Pulmonary artery endothelial cell (primary cell): ENCODE measurements at regions not wholly inside any gene's neighbourhood (a gene's known extent, or its start where the extent isn't known, plus 50 kb on each side); places are given as distances from the start of the nearest gene placed in this dataset.
"Not testable (repeated sequence)": the region's sequence is repeated elsewhere in the genome, so short reads cannot be mapped to it uniquely, and the experiment has no call there.

Experiments used
- DNase-seq: peaks from one replicate; pipeline ENCODE4 v3.0.0-alpha.2; 2011; ENCODE audit warnings: low read depth, low spot score

DNA sequence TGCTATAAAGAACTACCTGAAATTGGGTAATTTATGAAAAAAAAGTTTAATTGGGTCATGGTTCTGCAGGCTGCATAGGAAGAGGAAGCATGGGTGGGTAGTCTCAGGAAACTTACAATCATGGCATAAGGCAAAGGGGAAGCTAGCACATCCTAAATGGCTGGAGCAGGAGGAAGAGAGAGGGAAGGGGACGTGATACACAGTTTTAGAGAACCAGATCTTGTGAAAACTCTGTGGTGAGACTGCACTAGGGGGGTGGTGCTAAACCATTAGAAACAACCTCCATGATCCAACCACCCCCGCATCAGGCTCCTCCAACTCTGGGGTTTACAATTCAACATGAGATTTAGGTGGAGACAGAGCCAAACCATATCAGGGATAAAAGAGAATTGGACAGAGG lies 624.2 kb downstream of the PRR16 start:
- no peak for DNase-seq

DNA sequence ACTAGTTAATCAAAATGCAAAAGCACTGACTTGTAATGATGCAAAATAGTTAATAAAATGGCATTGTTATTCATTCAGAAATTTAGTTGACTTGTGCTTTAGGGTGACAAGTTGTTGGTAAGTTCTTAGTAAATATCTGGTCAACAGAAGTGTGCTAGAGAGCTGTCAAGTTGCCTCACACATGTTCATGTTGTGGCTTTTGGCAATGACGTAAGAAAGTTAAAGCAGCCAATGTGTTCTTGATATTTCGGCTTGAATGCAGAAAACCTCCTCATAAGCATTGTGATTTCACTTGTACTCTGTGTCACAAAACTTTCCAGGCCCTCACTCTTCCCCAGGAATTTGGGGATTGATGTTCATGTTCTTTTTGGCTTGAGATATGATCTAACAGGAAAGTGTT lies 626.7 kb downstream of the PRR16 start:
- DNase-seq: no peak

DNA sequence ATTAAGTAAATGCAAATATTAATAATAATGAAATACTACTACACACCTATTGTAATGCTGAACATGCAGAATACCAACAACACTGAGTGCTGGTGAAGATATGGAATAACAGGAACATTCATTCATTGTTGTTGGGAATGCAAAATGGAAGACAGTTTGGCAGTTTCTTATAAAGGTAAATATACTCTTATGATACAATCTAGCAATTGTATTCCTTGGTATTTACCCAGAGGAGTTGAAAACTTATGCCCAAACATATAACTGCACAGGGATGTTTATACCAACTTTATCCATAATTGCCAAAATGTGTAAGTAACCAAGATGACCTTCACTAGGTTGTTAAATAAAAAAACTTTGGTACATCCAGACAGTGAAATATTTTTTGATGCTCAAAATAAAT lies 636.8 kb downstream of the PRR16 start:
- DNase-seq: no peak

DNA sequence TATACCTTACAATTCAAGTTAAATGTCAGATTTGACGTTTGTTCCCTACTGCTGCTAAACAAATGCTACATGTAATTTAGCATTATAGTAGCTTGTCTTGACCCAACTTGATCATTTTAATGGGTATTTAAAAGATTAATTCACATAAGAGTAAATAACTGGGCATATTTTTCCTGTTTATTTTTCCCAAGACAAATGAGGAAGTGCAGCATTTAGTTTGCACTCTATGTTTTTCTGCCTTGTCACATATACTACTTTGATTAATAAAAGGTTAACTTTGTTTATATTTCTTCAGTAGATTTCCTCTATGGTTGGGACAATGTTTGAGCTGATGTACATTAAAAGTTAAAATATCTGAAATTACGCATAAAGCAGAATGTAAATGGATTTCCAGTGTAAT lies 641.8 kb downstream of the PRR16 start:
- no peak for DNase-seq

DNA sequence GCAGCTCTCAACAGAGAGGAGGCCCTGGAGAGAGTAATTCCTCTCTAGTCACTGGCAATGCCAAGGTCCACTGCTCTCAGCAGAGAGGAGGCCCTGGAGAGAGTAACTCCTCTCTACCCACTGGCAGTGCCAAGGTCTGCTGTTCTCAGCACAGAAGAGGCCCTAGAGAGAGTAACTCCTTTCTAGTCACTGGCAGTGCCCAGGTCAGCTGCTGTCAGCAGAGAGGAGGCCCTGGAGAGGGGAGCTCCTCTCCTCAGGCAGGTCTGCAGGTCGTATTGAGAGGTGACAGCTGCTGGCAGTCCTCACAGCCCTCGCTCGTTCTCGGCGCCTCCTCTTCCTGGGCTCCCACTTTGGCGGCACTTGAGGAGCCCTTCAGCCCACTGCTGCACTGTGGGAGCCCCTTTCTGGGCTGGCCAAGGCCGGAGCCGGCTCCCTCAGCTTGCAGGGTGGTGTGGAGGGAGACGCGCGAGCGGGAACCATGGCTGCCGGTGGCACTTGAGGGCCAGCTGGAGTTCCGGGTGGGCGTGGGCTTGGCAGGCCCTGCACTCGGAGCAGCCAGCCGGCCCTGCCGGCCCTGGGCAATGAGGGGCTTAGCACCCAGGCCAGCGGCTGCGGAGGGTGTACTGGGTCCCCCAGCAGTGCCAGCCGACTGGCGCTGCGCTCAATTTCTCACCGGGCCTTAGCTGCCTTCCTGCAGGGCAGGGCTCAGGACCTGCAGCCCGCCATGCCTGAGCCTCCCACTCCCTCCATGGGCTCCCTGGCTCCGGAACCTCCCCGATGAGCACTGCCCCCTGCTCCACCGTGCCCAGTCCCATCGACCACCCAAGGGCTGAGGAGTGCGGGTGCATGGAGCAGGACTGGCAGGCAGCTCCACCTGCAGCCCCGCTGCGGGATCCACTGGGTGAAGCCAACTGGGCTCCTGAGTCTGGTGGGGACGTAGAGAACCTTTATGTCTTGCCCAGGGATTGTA lies 642.9 kb downstream of the PRR16 start:
- not testable (repeated sequence) for DNase-seq

DNA sequence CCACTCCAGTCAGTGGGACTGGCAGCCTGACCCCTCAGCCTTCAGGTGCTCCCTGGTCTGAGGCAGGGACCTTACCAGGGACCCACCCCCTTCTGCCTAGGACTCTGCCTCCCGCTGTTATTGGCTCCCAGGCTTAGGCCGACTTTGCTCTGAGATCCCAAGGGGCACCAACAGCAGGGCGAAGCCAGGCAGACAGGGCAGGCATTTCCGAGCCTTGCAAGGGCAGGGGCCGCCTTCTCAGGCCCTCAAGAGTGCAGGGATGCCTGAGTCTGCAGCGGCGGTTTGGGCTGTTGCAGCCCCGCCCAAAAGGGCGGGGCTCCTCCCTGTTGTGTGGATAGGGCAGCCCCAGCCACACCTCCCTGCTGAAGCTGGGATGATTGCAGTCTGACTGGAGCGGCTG lies 644.6 kb downstream of the PRR16 start:
- no peak for DNase-seq

DNA sequence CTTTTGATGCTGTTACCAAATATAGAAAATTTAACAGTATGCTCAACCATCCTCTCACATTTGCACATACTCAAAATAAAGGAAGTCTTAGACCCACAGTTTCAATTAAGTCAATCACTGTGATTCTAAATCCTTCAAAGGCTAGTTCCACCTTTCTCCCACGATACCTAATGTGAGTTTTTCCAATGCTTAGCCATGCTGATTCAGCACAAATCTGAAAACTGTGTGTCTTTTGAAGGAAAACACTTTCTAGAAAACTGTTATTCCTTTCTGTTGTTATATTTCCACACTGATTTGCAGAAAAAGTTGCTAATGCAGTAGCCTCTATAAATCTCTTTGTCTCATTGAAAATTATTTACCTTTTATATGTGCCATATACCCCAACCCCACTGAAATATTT lies 645.7 kb downstream of the PRR16 start:
- DNase-seq: no peak

DNA sequence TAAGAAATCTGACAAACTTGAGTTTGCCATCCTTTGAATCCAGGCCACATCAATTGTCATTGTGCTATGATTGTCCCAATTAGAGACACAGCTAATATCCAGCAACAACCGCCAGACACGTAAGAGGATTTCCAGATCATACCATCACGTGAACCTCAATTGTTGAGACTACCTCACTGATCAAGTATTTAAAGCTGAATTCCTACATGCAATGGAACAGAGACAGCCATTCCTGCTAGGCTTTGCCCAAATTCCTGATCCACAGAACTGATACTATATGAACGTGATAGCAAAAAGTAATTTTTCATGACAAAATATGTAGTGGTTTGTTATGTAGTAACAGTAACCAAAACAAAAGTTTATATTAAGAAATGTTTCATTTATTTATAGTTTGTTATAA lies 657.7 kb downstream of the PRR16 start:
- DNase-seq: no peak

DNA sequence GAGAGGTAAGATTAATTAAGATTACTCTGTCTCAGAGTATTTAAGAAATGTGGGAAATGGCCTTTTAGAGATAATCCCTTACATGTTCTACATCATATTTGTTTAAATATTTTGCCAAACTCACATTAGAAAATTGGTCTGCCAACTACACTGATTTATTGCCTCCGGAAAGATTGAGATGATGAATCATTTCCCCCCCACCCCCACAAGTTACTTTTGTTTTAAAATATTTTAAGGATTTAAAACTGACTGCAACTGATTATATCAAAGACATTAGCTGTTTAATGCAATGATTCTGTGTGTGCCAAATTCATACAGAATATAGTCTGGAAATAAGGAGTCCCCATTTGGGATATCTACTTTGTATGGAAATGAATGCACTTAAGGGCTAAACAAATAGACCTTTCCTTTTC lies 674.4 kb downstream of the PRR16 start:
- peak; percentile 2 for DNase-seq

DNA sequence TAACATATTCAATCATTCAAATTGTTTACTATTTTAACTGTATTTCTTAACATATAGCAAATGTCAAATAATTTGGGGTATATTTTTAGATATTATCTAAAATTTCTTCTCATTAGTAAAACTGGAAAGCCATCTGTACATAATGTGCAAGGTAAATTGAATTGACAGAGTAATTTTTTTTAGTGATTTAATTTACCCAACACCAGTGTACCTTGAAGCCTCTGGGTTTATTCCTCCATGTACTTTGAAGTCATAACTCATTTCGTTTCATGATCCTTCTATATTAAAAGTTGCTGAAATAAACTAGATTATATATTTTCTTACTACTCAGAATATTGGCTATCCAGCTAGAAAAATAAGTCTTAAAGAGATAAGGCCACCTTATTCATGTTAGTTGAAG lies 674.9 kb downstream of the PRR16 start:
- DNase-seq: no peak

DNA sequence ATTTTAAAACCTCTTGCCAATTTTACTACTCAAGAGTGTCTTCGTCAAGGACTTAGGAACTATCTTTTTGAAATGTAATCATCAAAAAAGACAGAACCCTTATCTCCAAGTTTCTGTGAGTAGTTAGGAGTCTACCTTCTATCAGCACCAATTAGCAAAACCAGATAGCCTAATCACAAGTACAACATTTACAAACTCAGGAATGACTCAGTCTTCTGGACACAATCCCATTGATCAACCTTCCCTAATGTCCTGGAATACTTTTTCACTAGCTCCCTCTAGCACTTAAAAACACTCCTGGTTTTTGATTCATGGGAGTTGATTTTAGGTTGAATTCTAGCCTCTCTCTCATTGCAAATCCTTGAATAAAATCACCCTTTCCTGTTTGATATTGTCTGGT lies 680.7 kb downstream of the PRR16 start:
- no peak for DNase-seq

DNA sequence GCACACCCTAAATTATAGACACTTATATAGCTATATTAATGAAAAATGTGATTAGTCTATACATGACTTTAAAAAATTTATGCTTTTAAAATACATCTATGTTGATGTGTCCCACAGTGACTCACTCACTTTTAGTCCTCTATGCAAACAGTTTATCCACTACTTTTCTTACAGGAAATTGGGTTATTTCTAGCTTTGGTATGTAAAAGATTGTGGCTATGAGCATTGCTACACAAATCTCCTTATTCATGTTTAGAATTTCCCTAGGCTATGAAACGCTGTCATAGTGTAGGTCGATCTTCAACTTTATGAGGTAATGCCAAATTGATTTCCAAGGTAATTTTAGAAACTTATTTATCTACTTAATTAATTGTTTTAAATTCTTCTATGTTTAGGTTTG lies 687.4 kb downstream of the PRR16 start:
- no peak for DNase-seq

DNA sequence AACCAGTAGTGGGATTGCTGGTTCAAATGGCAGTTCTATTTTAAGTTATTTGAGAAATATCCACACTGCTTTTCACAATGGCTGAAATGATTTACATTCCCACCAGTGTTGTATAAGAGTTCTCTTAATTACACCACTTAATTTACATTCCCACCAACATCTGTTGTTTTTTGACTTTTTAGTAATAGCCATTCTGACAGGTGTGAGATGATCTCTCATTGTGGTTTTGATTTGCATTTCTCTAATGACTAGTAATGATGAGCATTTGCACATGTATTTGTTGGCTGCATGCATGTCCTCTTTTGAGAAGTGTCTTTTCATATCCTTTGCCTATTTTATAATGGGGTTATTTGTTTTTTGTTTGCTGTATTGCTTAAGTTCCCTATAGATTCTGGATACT lies 688.3 kb downstream of the PRR16 start:
- DNase-seq: no peak

DNA sequence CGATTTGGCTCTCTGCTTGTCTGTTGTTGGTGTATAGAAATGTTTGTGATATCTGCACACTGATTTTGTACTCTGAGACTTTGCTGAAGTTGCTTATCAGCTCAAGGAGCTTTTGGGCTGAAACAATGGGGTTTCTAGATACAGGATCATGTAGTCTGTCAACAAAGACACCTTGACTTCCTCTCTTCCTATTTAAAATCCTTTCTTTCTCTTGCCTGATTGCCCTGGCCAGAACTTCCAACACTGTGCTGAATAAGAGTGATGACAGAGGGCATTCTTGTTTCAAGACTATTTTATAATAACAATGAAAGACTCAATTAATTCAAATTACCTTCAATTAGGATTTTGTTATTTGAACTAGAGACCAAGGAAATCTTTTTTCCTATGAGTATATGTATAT lies 692.5 kb downstream of the PRR16 start:
- no peak for DNase-seq

DNA sequence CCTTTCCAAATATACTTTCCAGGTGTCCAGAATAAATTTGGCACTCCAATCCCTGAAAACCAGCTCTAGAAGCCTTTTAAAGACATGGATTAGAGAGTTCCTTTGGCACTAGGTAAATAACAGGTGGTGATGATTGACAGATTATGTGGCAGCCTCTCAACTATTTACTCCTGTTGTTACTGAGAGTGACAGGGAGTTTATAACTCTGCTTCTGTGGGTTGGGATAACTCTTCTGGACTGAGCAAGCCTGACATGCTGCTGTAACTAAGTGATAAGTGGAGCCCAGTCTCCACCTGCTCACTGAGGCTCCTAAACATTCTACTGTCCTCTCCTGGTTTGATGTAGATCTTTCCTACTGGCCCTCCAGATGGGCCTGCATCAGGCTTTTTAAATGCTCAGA lies 693.2 kb upstream of the FTMT start:
- no peak for DNase-seq

DNA sequence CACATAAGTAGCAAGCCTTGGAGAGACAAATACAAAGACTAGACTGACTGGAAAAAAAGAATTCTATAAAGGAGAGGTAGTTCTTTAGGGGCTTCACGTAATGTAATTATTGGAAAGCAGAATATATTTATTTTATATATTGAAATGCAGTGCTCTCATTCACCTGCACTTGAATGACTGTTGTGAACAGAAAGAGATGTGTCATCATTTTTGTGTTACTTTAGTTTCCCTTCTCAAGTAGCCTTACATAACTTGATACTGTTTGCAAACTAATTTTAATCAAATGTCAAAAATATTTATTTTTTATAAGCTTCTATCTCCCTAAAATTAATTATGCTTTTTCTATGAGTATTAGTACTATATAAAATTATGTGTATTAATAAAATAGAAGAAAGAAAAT lies 691.1 kb upstream of the FTMT start:
- no peak for DNase-seq

DNA sequence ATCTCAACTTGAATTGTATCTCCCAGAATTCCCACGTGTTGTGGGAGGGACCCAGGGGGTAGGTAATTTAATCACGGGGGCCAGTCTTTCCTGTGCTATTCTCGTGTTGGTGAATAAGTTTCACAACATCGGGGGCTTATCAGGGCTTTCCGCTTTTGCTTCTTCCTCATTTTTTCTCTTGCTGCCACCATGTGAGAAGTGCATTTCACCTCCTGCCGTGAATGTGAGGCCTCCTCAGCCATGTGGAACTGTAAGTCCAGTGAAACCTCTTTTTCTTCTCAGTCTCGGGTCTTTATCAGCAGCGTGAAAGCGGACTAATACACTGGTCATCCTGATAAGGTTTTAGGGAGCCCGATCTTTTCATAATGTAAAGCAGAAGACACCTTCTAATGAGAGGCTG lies 687.0 kb upstream of the FTMT start:
- DNase-seq: no peak

DNA sequence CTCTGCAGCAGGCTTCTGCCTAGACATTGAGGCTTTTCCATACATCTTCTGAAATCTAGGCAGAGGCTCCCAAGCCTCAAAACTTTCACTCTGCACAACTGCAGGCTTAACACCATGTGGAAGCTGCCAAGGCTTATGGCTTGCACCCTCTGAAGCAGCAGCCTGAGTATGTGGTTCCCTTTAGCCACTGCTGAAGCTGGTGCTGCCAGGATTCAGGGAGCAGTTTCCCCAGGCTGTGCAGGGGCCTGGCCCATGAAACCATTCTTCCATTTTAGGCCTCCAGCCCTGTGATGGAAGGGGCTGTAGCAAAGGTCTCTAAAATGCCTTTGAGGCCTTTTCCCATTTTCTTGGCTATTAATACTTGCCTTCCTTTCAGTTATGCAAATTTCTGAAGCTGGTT lies 680.3 kb upstream of the FTMT start:
- DNase-seq: no peak

DNA sequence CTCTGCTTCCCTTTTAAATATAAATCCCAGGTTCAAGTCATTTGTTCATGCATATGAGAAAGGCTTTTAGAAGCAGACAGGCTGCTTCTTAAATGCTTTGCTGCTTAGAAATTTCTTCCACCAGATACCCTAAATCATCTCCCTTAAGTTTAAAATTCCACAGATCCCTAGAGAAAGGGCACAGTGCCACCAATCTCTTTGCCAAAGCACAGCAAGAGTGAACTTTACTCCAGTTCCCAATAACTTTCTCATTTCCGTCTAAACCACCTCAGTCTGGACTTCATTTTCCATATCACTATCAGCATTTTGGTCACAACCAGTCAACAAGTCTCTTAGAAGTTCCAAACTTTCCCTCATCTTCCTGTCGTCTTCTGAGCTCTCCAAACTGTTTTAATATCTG lies 679.8 kb upstream of the FTMT start:
- DNase-seq: no peak

DNA sequence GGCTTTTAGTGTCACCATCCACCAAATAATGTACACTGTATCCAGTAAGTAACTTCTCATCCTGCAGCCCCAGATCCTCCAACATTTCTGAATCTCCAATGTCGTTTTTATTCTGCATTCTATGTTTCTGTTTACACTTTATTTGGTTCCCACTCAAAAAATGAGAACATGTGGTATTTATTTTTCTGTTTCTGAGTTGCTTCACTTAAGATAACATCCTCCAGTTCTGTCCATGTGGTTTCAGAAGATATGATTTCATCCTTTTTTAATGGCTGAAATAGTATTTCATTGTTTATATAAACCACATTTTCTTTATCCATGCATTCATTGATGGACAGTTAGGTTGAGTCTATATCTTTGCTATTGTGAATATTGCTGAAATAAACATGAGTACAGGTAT lies 677.3 kb upstream of the FTMT start:
- no peak for DNase-seq

DNA sequence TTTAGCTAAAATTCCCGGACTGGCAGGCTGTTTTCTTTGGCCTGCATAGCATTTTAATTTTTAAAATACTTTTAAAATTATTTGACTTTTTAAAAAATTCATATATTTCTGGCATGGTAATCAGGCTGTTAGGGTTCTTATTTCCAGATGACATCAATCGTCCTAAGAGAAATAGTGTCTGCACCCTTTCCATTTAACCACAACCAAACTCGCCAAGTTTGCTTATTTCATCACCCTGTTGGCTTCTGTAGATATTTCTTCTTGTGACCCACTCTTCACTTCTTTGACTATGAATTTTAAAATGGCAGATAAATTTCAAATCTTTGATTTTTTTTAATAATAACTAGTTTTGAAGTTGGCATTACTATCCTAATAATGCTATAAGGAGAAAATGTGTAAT lies 675.7 kb upstream of the FTMT start:
- no peak for DNase-seq

DNA sequence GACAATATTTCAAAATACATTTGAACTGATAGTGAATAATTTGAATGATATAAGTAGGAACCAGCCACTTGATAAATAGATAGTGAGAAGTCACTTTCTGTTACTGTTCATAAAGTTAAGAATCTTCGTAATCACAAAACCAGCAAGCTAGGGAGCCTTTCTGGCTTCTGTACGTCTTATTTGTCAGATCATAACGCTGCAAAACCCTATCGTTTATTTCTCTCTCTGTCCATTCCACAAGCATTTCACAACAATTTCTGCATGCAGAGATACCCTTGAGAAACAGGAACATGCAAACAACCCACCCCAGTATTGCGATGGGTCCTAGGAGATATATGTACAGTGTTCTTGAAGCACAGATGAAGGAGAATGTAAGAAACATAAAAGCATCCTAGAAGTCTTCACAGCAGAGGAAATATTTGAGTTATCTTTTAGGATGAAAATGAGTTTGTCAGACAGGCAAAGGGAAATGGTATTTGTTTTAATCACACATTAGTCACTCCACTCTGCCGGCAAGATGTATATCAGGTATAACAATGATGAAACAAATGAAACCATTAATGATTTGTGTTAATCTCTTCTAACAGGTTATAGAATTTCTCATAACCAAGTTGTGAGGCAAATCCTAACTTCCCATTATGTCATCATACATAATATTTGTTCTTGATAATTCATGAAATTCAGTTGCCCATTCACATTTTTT lies 668.7 kb upstream of the FTMT start:
- no peak for DNase-seq

DNA sequence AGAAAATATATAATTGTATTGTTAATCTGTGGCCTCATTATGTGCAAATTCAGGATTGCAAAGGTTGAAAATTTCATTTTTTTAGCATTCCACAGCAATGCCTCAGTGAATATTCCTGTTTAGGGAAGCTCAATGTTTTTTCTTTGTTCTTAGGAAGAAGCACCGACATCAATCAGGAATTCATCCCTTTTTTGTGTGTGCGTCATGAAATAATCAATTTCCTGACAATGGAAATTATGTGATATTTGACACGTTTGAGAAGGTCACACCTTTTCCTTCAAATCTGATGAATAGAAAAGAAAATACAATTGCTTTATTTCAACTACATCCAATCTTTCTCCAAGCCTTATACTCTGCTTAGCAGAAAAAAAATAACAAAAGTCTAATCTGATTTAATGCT lies 662.8 kb upstream of the FTMT start:
- DNase-seq: no peak
